CD14-positive monocyte (primary cell): ENCODE measurements at regions not wholly inside any gene's neighbourhood (a gene's known extent, or its start where the extent isn't known, plus 50 kb on each side); places are given as distances from the start of the nearest gene placed in this dataset.

Experiments
- DNase-seq, 3 donors: peaks; one replicate each; pipeline ENCODE4 v3.0.0-alpha.2; 2011 to 2022
- H2AFZ ChIP-seq: 2 replicates; pipeline ENCODE4 v1.6.0; 2012; ENCODE audit warnings: mild to moderate bottlenecking, low read depth, low read length, inconsistent platforms; ENCODE audit not compliant: insufficient read depth, poor library complexity, severe bottlenecking
- H3K27ac ChIP-seq, 2 donors: 1 replicate in 1 of 2; 2 replicates in 1 of 2; pipeline ENCODE4 v1.5.1; 2012 to 2013; ENCODE audit warnings: low read length in 2 of 2, control low read depth in 1 of 2, inconsistent platforms in 1 of 2, low read depth in 1 of 2, mild to moderate bottlenecking in 1 of 2
- H3K27me3 ChIP-seq, 2 donors: one replicate each; pipeline versions ENCODE4 v1.6.0 to v1.6.1; 2011 to 2013; ENCODE audit warnings: low read length in 2 of 2; ENCODE audit not compliant: control insufficient read depth in 2 of 2, insufficient read depth in 2 of 2
- H3K36me3 ChIP-seq, 2 donors: replicated peaks in 1 of 2; 1 replicate in 1 of 2; 2 replicates in 1 of 2; pipeline versions ENCODE4 v1.5.1 to v1.6.1; 2012 to 2013; ENCODE audit warnings: low read length in 2 of 2, control low read depth in 1 of 2, inconsistent platforms in 1 of 2, mild to moderate bottlenecking in 1 of 2; ENCODE audit not compliant: insufficient read depth in 2 of 2, control insufficient read depth in 1 of 2
- H3K4me1 ChIP-seq, 2 donors: 1 replicate in 1 of 2; 2 replicates in 1 of 2; pipeline versions ENCODE4 v1.5.1 to v1.6.1; 2012 to 2013; ENCODE audit warnings: low read length in 2 of 2, control low read depth in 1 of 2, inconsistent platforms in 1 of 2, mild to moderate bottlenecking in 1 of 2, moderate library complexity in 1 of 2; ENCODE audit not compliant: insufficient read depth in 2 of 2, control insufficient read depth in 1 of 2
- H3K4me2 ChIP-seq: replicated peaks from 2 replicates; pipeline ENCODE3; 2012; ENCODE audit warnings: low read length, moderate library complexity, mild to moderate bottlenecking; ENCODE audit not compliant: poor library complexity, severe bottlenecking; ENCODE audit errors: extremely low read depth
- H3K4me3 ChIP-seq, 3 experiments: fragments of 200-600 bp in 1 of 3; sonication (generic) in 1 of 3; replicated peaks in 1 of 3; 1 replicate in 2 of 3; 2 replicates in 1 of 3; pipeline ENCODE4 v1.5.1; 2011 to 2013; ENCODE audit warnings: low read length in 3 of 3, mild to moderate bottlenecking in 3 of 3, control low read depth in 2 of 3, low read depth in 2 of 3, inconsistent platforms in 1 of 3, moderate library complexity in 1 of 3
- H3K79me2 ChIP-seq: 2 replicates; pipeline ENCODE4 v1.6.0; 2012; ENCODE audit warnings: mild to moderate bottlenecking, control low read depth, inconsistent platforms, low read length, moderate library complexity; ENCODE audit not compliant: insufficient read depth
- H3K9ac ChIP-seq: 2 replicates; pipeline ENCODE4 v1.6.0; 2017; ENCODE audit warnings: low read length, mild to moderate bottlenecking; ENCODE audit not compliant: insufficient read depth, poor library complexity, severe bottlenecking
- H3K9me3 ChIP-seq, 2 donors: replicated peaks in 1 of 2; 1 replicate in 1 of 2; 2 replicates in 1 of 2; pipeline versions ENCODE4 v1.5.1 to v1.6.1; 2012 to 2013; ENCODE audit warnings: low read length in 2 of 2, control low read depth in 1 of 2; ENCODE audit not compliant: control insufficient read depth in 1 of 2, insufficient read depth in 1 of 2
- H4K20me1 ChIP-seq: 2 replicates; pipeline ENCODE4 v1.6.0; 2012; ENCODE audit warnings: mild to moderate bottlenecking, low read length, control low read depth, moderate library complexity; ENCODE audit not compliant: insufficient read depth
- H3K27ac Mint-ChIP-seq, 7 donors: one replicate each; pipeline ENCODE4 v1.8.0; 2020; ENCODE audit warnings: mild to moderate bottlenecking in 7 of 7, mixed read lengths in 7 of 7, moderate library complexity in 6 of 7, inconsistent platforms in 2 of 7
- H3K27me3 Mint-ChIP-seq, 3 donors: one replicate each; pipeline ENCODE4 v1.8.0; 2021 to 2022; ENCODE audit warnings: low read depth in 3 of 3, mild to moderate bottlenecking in 3 of 3, mixed read lengths in 3 of 3, moderate library complexity in 3 of 3, inconsistent platforms in 1 of 3
- H3K36me3 Mint-ChIP-seq, 2 donors: one replicate each; pipeline ENCODE4 v1.8.0; 2020; ENCODE audit warnings: mixed read lengths in 2 of 2, inconsistent platforms in 1 of 2, mild to moderate bottlenecking in 1 of 2
- H3K4me1 Mint-ChIP-seq: one replicate; pipeline ENCODE4 v1.8.0; 2020; ENCODE audit warnings: mild to moderate bottlenecking, mixed read lengths
- H3K4me3 Mint-ChIP-seq, 2 donors: one replicate each; pipeline ENCODE4 v1.8.0; 2020; ENCODE audit warnings: mild to moderate bottlenecking in 2 of 2, mixed read lengths in 2 of 2, moderate library complexity in 1 of 2
- H3K9me3 Mint-ChIP-seq, 7 donors: one replicate each; pipeline ENCODE4 v1.8.0; 2020 to 2022; ENCODE audit warnings: mixed read lengths in 7 of 7, mild to moderate bottlenecking in 6 of 7, moderate library complexity in 6 of 7, inconsistent platforms in 2 of 7
- WGBS: methylation state at CpG from one replicate; pipeline ENCODE4 v1.1.5; 2013; ENCODE audit warnings: missing lambda C conversion rate; ENCODE audit not compliant: insufficient coverage; 5-methylcytosine and 5-hydroxymethylcytosine counted together
- intact Hi-C, 2 donors: fragments of 100-400 bp; cut with micrococcal nuclease; formaldehyde crosslinking; loops; one replicate each; pipeline versions ENCODE4 v1.15.0 to v1.15.1; 2023
- TF ChIP-seq, protein P1 (sequence below): fragments of 200-600 bp; IDR thresholded peaks from one replicate; pipeline ENCODE4 v1.8.0; 2022; ENCODE audit warnings: antibody characterized with exemption, mild to moderate bottlenecking

GRCh38 chr5:115703514-115703913, 77.7 kb upstream of the TMED7 start:
- WGBS, result 100% methylated on average over 1 of the region's 3 CpGs
- no peak for DNase-seq
- H3K4me1 Mint-ChIP-seq, result no peaks in the 10 kb centered on the region

DNA sequence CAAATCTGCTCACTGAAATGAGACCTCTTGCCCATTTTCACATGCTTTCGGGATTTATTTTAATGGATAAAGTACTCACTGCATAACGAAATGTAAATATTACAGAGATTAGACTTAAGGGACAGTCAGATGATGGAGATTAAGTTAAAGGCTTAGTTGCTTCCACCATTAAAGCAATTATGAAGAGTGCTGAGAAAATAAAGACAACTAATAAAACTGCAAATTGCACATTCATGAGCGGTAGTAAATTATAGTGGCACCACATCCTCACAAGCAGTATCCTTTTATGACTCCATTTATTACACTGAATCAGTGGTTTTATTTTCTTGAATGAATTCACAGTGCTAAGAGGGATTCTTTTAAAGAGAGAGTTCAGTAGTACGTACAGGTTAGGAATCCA, 76.2 kb upstream of the TMED7 start:
- Mint-ChIP-seq H3K4me3 (no peak overlapping the region), H3K9me3 (peaks cover 0 to 3% (median 0%) of the 10 kb centered on the region in 7 donors), H3K27ac (no peak overlapping the region), H3K36me3 (no peaks in the 10 kb centered on the region), H3K27me3 (peaks cover 0 to 3% (median 0%) of the 10 kb centered on the region in 3 donors), H3K4me1 (no peaks in the 10 kb centered on the region)
- H3K4me1 ChIP-seq, result no peaks in the 10 kb centered on the region
- H3K4me2 ChIP-seq, result no peak overlapping the region
- no peak overlapping the region for H3K4me3 ChIP-seq
- H3K9ac ChIP-seq, result no peak overlapping the region
- TF ChIP-seq, protein P1, sequence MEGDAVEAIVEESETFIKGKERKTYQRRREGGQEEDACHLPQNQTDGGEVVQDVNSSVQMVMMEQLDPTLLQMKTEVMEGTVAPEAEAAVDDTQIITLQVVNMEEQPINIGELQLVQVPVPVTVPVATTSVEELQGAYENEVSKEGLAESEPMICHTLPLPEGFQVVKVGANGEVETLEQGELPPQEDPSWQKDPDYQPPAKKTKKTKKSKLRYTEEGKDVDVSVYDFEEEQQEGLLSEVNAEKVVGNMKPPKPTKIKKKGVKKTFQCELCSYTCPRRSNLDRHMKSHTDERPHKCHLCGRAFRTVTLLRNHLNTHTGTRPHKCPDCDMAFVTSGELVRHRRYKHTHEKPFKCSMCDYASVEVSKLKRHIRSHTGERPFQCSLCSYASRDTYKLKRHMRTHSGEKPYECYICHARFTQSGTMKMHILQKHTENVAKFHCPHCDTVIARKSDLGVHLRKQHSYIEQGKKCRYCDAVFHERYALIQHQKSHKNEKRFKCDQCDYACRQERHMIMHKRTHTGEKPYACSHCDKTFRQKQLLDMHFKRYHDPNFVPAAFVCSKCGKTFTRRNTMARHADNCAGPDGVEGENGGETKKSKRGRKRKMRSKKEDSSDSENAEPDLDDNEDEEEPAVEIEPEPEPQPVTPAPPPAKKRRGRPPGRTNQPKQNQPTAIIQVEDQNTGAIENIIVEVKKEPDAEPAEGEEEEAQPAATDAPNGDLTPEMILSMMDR, result no peak
- H3K9me3 ChIP-seq, result no peaks in the 10 kb centered on the region
- WGBS, result no CpG with 5 or more reads among the region's 4 CpGs
- intact Hi-C loops, result no loop called here
- no peak for DNase-seq
- H3K36me3 ChIP-seq, result no peaks in the 10 kb centered on the region
- H2AFZ ChIP-seq, result no peak overlapping the region
- no peaks in the 10 kb centered on the region for H4K20me1 ChIP-seq
- H3K27me3 ChIP-seq, result no peaks in the 10 kb centered on the region
- H3K79me2 ChIP-seq, result no peaks in the 10 kb centered on the region
- H3K27ac ChIP-seq, result no peak overlapping the region

More at GRCh38 chr5:115703514-115703913, 77.7 kb upstream of the TMED7 start:
- no peak overlapping the region for H3K4me3 ChIP-seq
- no peak overlapping the region for H3K4me3 Mint-ChIP-seq
- no peaks in the 10 kb centered on the region for H3K27me3 ChIP-seq
- H3K36me3 ChIP-seq, result no peaks in the 10 kb centered on the region
- no peak overlapping the region for H3K27ac ChIP-seq
- TF ChIP-seq, protein P1, result no peak
- H3K9me3 Mint-ChIP-seq, result peaks cover 0 to 3% (median 0%) of the 10 kb centered on the region in 7 donors
- H3K36me3 Mint-ChIP-seq, result no peaks in the 10 kb centered on the region
- H4K20me1 ChIP-seq, result no peaks in the 10 kb centered on the region
- no peak overlapping the region for H3K4me2 ChIP-seq
- no peaks in the 10 kb centered on the region for H3K4me1 ChIP-seq
- intact Hi-C loops, result no loop called here
- no peak overlapping the region for H2AFZ ChIP-seq
- H3K79me2 ChIP-seq, result no peaks in the 10 kb centered on the region
- no peak overlapping the region for H3K9ac ChIP-seq
- peaks cover 0 to 3% (median 0%) of the 10 kb centered on the region in 3 donors for H3K27me3 Mint-ChIP-seq
- H3K27ac Mint-ChIP-seq, result no peak overlapping the region
- no peaks in the 10 kb centered on the region for H3K9me3 ChIP-seq
